Panc1 (cell line): ENCODE measurements at regions not wholly inside any gene's neighbourhood (a gene's known extent, or its start where the extent isn't known, plus 50 kb on each side); places are given as distances from the start of the nearest gene placed in this dataset.

Experiments
- ATAC-seq: fragments of 200-7000 bp; cut with Tn5 transposase; 2 replicates; pipeline ENCODE4 v1.9.1; 2020; ENCODE audit warnings: mild to moderate bottlenecking, moderate library complexity
- BruUV-seq: library from RNA; stranded (reverse); fragments of 400-500 nt; replicated peaks from 2 replicates; lab custom pipeline; 2021; lab: Mats Ljungman, UMichigan
- CTCF ChIA-PET: fragments of 300-600 bp; sonication (Branson Sonifier 250); formaldehyde crosslinking; loops from one replicate; lab custom pipeline; 2022; ENCODE audit warnings: antibody characterized with exemption; lab: Charles Lee
- POLR2A ChIA-PET: fragments of 300-600 bp; sonication (Branson Sonifier 250); formaldehyde crosslinking; loops from one replicate; lab custom pipeline; 2022; ENCODE audit warnings: antibody characterized with exemption; lab: Charles Lee
- DNase-seq: peaks from one replicate; pipeline ENCODE4 v3.0.0-alpha.2; 2010; ENCODE audit warnings: low read depth, low spot score
- H3K27ac ChIP-seq: 2 replicates; pipeline ENCODE4 v1.5.1; 2011; ENCODE audit warnings: mild to moderate bottlenecking, low read length, inconsistent platforms
- H3K27me3 ChIP-seq: fragments of 200-500 bp; sonication (Bioruptor generic); 2 replicates; pipeline ENCODE4 v1.6.0; 2014; ENCODE audit warnings: low read length, inconsistent platforms; ENCODE audit not compliant: control insufficient read depth, insufficient read depth
- H3K36me3 ChIP-seq: fragments of 200-500 bp; sonication (Bioruptor generic); 2 replicates; pipeline ENCODE4 v1.5.1; 2014; ENCODE audit warnings: inconsistent platforms, mild to moderate bottlenecking, low read length, moderate library complexity; ENCODE audit not compliant: control insufficient read depth, insufficient read depth
- H3K4me1 ChIP-seq: 2 replicates; pipeline ENCODE4 v1.5.1; 2011; ENCODE audit warnings: inconsistent platforms, mild to moderate bottlenecking, low read length, moderate library complexity; ENCODE audit not compliant: control insufficient read depth, insufficient read depth
- H3K4me3 ChIP-seq, 2 experiments: 2 replicates each; pipeline ENCODE4 v1.5.1; 2011 to 2012; ENCODE audit warnings: low read depth in 2 of 2, low read length in 2 of 2, mild to moderate bottlenecking in 2 of 2, inconsistent platforms in 1 of 2, moderate library complexity in 1 of 2
- H3K9me3 ChIP-seq: fragments of 200-500 bp; sonication (Bioruptor generic); 2 replicates; pipeline ENCODE4 v1.5.1; 2014; ENCODE audit warnings: low read depth, mild to moderate bottlenecking, inconsistent platforms, low read length, moderate library complexity; ENCODE audit not compliant: control insufficient read depth, insufficient read depth
- POLR2AphosphoS5 ChIP-seq: IDR thresholded peaks from 2 replicates; pipeline ENCODE4 v1.6.1; 2012; ENCODE audit warnings: mild to moderate bottlenecking, low read depth, low read length, moderate library complexity
- SIN3A ChIP-seq: IDR thresholded peaks from 2 replicates; pipeline ENCODE4 v1.6.1; 2012; ENCODE audit warnings: low read depth, mild to moderate bottlenecking, low read length, moderate library complexity, borderline replicate concordance; ENCODE audit not compliant: insufficient read depth
- TCF7L2 ChIP-seq: IDR thresholded peaks from 2 replicates; pipeline ENCODE4 v1.6.1; 2011; ENCODE audit warnings: mild to moderate bottlenecking, low read depth, low read length, inconsistent platforms
- in situ Hi-C: cut with HindIII; loops from 2 replicates; pipeline ENCODE4 v1.10.0; 2016; ENCODE audit warnings: low sequenced_read_pairs, low pct_unique_long_range_greater_than_20kb
- intact Hi-C: fragments of 100-400 bp; cut with micrococcal nuclease; formaldehyde crosslinking; loops from one replicate; pipeline ENCODE4 v1.10.0; 2022; ENCODE audit not compliant: unreplicated experiment
- TF ChIP-seq, protein P1 (sequence below): fragments of 450-650 bp; IDR thresholded peaks from 2 replicates; pipeline ENCODE4 v1.5.1; 2017; ENCODE audit warnings: mild to moderate bottlenecking
- TF ChIP-seq, protein P2 (sequence below), 2 experiments: IDR thresholded peaks; 2 replicates each; pipeline ENCODE4 v1.6.1; 2011 to 2012; ENCODE audit warnings: low read depth in 2 of 2, control low read depth in 1 of 2, low read length in 1 of 2, mild to moderate bottlenecking in 1 of 2, moderate library complexity in 1 of 2; ENCODE audit not compliant: insufficient read depth in 1 of 2

DNA sequence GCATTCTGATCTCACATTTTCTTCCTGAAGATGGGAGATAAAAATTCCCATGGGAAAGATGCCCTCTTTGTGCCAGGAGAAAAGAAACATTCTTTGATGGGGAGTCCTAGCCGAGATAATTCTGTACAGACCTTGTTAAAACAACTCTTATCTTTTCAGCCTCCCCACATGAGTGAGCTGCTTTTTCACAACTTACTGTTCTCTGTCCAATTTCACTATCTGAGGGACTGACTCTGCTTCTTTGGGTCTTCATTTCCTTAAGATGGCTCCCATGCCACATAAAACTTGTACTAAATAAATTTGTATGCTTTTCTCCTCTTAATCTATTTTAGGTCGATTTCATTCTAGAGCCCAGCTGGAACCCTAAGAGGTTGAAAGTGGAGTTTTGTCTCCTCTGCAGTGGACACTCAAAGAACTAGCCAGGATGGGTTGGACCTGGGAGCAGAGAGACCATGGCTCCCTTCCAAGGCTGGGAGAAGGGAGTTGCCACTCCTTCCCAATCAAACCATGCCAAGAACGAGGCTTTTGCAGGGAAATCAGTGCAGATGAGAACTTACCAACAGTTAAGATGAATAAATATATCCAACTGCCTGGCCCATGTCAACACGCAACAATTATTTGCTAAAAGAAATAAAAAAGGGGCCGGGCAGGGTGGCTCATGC, 285.8 kb upstream of the SULF2 start:
- ATAC-seq (no peak), DNase-seq (no peak)
- in situ Hi-C loops (no loop called here), intact Hi-C loops (no loop called here)
- Histone ChIP-seq H3K9me3 (no peaks in the 10 kb centered on the region), H3K36me3 (no peaks in the 10 kb centered on the region), H3K27ac (no peak overlapping the region), H3K4me3 (no peak overlapping the region), H3K4me1 (no peaks in the 10 kb centered on the region), H3K27me3 (peaks cover 12% of the 10 kb centered on the region)
- BruUV-seq = no TSS peak
- ChIA-PET CTCF (no interaction called here), POLR2A (no interaction called here)
- TF ChIP-seq TCF7L2 (no peak), SIN3A (no peak), POLR2AphosphoS5 (no peak)
- TF ChIP-seq, protein P1, sequence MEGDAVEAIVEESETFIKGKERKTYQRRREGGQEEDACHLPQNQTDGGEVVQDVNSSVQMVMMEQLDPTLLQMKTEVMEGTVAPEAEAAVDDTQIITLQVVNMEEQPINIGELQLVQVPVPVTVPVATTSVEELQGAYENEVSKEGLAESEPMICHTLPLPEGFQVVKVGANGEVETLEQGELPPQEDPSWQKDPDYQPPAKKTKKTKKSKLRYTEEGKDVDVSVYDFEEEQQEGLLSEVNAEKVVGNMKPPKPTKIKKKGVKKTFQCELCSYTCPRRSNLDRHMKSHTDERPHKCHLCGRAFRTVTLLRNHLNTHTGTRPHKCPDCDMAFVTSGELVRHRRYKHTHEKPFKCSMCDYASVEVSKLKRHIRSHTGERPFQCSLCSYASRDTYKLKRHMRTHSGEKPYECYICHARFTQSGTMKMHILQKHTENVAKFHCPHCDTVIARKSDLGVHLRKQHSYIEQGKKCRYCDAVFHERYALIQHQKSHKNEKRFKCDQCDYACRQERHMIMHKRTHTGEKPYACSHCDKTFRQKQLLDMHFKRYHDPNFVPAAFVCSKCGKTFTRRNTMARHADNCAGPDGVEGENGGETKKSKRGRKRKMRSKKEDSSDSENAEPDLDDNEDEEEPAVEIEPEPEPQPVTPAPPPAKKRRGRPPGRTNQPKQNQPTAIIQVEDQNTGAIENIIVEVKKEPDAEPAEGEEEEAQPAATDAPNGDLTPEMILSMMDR = no peak
- TF ChIP-seq, protein P2, sequence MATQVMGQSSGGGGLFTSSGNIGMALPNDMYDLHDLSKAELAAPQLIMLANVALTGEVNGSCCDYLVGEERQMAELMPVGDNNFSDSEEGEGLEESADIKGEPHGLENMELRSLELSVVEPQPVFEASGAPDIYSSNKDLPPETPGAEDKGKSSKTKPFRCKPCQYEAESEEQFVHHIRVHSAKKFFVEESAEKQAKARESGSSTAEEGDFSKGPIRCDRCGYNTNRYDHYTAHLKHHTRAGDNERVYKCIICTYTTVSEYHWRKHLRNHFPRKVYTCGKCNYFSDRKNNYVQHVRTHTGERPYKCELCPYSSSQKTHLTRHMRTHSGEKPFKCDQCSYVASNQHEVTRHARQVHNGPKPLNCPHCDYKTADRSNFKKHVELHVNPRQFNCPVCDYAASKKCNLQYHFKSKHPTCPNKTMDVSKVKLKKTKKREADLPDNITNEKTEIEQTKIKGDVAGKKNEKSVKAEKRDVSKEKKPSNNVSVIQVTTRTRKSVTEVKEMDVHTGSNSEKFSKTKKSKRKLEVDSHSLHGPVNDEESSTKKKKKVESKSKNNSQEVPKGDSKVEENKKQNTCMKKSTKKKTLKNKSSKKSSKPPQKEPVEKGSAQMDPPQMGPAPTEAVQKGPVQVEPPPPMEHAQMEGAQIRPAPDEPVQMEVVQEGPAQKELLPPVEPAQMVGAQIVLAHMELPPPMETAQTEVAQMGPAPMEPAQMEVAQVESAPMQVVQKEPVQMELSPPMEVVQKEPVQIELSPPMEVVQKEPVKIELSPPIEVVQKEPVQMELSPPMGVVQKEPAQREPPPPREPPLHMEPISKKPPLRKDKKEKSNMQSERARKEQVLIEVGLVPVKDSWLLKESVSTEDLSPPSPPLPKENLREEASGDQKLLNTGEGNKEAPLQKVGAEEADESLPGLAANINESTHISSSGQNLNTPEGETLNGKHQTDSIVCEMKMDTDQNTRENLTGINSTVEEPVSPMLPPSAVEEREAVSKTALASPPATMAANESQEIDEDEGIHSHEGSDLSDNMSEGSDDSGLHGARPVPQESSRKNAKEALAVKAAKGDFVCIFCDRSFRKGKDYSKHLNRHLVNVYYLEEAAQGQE (IDR thresholded peaks at IDR 0.05; ENCODE audit: insufficient read depth in 1 of 2, low read depth in 2 of 2, low read length in 1 of 2) = no peak

DNA sequence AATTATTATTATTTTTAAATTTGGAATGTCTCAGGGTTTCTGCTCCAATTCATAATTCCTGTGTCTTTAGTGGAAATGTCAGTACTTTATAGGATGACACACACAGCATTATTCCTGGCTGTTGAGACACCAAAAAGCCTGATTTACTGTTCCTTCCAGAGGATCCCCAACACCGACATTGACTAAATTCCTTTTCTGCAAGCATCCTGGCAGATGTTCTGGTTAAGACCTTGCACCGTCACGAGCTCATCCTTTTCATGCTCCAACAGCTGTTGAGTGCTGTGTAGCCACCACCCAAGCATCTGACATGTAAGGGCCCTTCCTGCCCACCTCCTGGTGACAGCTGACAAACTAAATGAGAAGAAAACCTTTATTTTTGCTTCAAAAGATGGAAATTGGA, 284.3 kb upstream of the SULF2 start:
- no peaks in the 10 kb centered on the region for H3K4me1 ChIP-seq
- ChIA-PET POLR2A (no interaction called here), CTCF (no interaction called here)
- H3K27me3 ChIP-seq = peaks cover 10% of the 10 kb centered on the region
- no peaks in the 10 kb centered on the region for H3K36me3 ChIP-seq
- intact Hi-C loops (no loop called here), in situ Hi-C loops (no loop called here)
- TF ChIP-seq, protein P1 = no peak
- DNase-seq (no peak), ATAC-seq (no peak)
- no peak overlapping the region for H3K4me3 ChIP-seq
- H3K27ac ChIP-seq = no peak overlapping the region
- BruUV-seq = no TSS peak
- no peaks in the 10 kb centered on the region for H3K9me3 ChIP-seq
